Osteocyte (in vitro differentiated cells): ENCODE measurements at regions not wholly inside any gene's neighbourhood (a gene's known extent, or its start where the extent isn't known, plus 50 kb on each side); places are given as distances from the start of the nearest gene placed in this dataset.

Source experiments
- DNase-seq: peaks from one replicate; pipeline ENCODE4 v3.0.0; 2021; ENCODE audit warnings: mixed read lengths; ENCODE audit not compliant: unreplicated experiment; ENCODE audit errors: extremely low spot score
- H3K27ac Mint-ChIP-seq: one replicate; pipeline ENCODE4 v1.8.0; 2021; ENCODE audit warnings: mild to moderate bottlenecking, mixed read lengths; ENCODE audit not compliant: unreplicated experiment
- H3K27me3 Mint-ChIP-seq: one replicate; pipeline ENCODE4 v1.8.0; 2021; ENCODE audit warnings: mixed read lengths; ENCODE audit not compliant: unreplicated experiment
- H3K36me3 Mint-ChIP-seq: one replicate; pipeline ENCODE4 v1.8.0; 2021; ENCODE audit warnings: mixed read lengths; ENCODE audit not compliant: unreplicated experiment
- H3K4me1 Mint-ChIP-seq: one replicate; pipeline ENCODE4 v1.8.0; 2021; ENCODE audit warnings: mixed read lengths; ENCODE audit not compliant: unreplicated experiment
- H3K4me3 Mint-ChIP-seq: one replicate; pipeline ENCODE4 v1.8.0; 2021; ENCODE audit warnings: mild to moderate bottlenecking, moderate library complexity, mixed read lengths; ENCODE audit not compliant: unreplicated experiment
- H3K9me3 Mint-ChIP-seq: one replicate; pipeline ENCODE4 v1.8.0; 2021; ENCODE audit warnings: mixed read lengths; ENCODE audit not compliant: unreplicated experiment
- TF ChIP-seq, protein P1 (sequence below): fragments of 200-600 bp; sonication (generic); IDR thresholded peaks from 2 replicates; pipeline ENCODE4 v1.5.0; 2021; ENCODE audit warnings: antibody characterized with exemption, mild to moderate bottlenecking, moderate library complexity

DNA sequence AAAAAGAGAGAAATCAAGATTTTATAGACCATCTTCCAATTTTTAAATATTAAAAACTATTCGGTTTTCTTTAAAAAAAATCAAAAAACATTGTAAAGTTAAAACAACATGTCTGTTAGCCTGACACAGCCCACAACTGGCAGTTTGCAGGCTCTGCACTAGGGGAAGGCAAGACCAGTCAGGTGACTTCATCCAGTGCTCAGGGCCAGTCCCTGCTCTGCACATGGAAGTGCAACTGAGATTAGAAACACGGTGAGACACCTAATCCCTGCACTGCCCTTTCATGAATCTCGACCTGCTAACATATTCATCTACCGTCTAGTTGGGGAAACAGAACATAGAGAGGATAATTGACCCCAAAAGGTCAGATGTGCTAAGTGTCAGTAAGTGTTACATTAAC, 135.2 kb downstream of the BARD1 start:
- TF ChIP-seq, protein P1, sequence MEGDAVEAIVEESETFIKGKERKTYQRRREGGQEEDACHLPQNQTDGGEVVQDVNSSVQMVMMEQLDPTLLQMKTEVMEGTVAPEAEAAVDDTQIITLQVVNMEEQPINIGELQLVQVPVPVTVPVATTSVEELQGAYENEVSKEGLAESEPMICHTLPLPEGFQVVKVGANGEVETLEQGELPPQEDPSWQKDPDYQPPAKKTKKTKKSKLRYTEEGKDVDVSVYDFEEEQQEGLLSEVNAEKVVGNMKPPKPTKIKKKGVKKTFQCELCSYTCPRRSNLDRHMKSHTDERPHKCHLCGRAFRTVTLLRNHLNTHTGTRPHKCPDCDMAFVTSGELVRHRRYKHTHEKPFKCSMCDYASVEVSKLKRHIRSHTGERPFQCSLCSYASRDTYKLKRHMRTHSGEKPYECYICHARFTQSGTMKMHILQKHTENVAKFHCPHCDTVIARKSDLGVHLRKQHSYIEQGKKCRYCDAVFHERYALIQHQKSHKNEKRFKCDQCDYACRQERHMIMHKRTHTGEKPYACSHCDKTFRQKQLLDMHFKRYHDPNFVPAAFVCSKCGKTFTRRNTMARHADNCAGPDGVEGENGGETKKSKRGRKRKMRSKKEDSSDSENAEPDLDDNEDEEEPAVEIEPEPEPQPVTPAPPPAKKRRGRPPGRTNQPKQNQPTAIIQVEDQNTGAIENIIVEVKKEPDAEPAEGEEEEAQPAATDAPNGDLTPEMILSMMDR = no peak
- no peaks in the 10 kb centered on the region for H3K27me3 Mint-ChIP-seq
- H3K9me3 Mint-ChIP-seq = no peaks in the 10 kb centered on the region
- H3K27ac Mint-ChIP-seq = no peak overlapping the region
- H3K4me3 Mint-ChIP-seq = no peak overlapping the region
- H3K4me1 Mint-ChIP-seq = peaks cover 26% of the 10 kb centered on the region
- no peak for DNase-seq
- no peaks in the 10 kb centered on the region for H3K36me3 Mint-ChIP-seq

DNA sequence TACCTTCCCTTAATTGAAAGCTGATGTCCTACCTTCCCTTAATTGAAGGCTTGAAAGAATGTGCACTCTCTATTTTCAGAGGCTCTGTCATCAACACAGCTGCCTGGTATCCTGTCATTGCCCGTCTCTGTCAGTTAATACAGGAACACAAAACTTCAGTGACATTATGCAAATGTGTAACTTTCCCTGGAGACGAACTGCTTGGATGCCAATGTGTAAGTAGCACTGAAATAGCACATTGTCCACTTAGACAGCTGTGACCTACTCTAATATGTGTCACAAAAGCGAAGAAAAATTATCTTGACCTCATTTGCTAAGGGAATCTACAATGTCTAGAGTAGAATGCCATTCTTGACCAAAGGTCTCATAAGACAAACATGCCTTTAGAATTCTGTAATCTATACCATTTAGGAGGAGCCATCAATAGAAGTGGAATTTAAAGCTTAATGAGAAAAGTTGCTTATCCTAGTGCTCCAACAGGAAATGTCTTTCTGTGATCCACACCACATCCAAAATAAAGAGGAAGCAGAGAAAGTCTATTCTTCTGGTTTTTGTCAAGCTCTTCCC, 138.1 kb downstream of the BARD1 start:
- TF ChIP-seq, protein P1 = no peak
- Mint-ChIP-seq H3K4me1 (peaks cover 17% of the 10 kb centered on the region), H3K4me3 (no peak overlapping the region), H3K36me3 (peaks cover 2% of the 10 kb centered on the region), H3K27me3 (no peaks in the 10 kb centered on the region), H3K27ac (no peak overlapping the region), H3K9me3 (peaks cover 13% of the 10 kb centered on the region)
- DNase-seq = no peak

DNA sequence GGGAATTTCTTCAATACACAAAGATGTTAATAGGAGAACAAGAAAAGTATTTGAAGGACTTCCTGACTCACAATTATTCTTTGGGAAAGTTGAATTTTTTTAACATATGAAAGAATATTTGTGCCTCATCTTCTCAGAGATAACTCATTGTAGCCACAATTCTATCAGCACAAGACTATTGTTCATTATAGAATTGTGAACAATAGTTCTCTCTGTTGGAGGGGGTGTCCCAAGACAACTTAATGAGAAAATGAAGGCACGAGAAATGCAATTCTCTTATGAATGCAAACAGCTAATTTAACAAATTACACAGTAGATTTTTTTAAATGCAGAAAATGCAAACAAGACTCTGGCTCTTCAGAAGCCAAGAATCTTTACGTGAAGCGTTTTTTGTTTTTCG, 157.0 kb downstream of the BARD1 start:
- Mint-ChIP-seq H3K27ac (peak overlapping the region; percentile 40), H3K36me3 (peaks cover 8% of the 10 kb centered on the region), H3K9me3 (peaks cover 11% of the 10 kb centered on the region), H3K27me3 (no peaks in the 10 kb centered on the region), H3K4me1 (peaks cover 45% of the 10 kb centered on the region), H3K4me3 (no peak overlapping the region)
- TF ChIP-seq, protein P1 = no peak
- DNase-seq = no peak

DNA sequence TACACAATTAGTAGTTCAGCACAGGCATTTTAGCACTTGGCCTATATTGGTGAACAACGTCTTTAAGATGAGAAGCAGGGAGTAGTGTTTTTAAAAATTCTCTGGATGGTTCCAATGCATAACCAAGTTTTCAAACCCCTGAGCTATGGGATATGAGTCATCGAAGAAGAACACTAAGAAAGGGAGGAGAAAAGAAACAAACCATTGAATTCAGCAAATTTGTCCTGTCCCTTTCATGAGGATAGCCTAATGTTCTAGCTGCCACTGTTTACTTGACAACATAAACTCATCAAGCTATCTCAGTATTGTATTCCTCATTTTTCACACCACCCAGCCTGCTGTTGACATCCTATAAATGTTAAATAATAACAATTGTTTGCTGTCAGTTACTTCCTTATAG, 158.0 kb downstream of the BARD1 start:
- DNase-seq = no peak
- Mint-ChIP-seq H3K4me3 (no peak overlapping the region), H3K9me3 (peaks cover 6% of the 10 kb centered on the region), H3K27me3 (no peaks in the 10 kb centered on the region), H3K36me3 (peaks cover 2% of the 10 kb centered on the region), H3K27ac (peak overlapping the region; percentile 40), H3K4me1 (peaks cover 45% of the 10 kb centered on the region)
- TF ChIP-seq, protein P1 = no peak

DNA sequence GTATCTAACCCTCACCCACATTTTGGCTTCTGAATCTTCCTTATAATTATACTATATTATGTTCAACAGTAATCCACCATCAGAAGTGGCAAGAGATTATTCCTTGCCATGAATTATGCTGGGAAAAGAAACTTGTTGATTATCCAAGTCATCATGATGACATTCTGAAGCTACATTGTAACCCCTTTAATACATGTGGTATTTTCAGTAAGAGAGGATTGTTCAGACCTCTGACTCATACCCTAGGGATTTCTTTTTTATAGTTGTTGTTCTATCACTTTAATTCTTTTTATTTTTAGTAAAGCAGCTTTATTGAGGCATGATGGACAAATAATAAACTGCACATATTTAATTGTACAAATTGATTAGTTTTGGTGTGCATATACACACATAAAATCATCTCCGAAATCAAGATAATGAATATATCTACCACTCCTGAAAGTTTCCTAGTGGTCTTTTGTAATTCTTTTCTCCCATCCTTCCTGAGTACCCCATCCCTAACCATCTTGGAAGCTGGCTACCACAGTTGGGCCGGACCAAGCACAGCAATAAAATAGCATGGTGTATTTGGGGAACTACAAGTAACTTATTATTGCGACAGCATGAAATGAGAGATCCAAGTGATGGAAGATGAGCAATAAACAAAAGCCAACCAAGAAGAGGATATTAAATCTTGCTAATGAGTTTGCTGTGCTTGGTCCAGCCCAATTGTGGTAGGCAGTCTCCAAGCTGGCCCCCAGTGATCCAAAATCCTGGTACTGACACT, 159.9 kb downstream of the BARD1 start:
- peak overlapping the region; percentile 82 for H3K27ac Mint-ChIP-seq

More for the DNA sequence above, 159.9 kb downstream of the BARD1 start:
- Mint-ChIP-seq H3K9me3 (no peaks in the 10 kb centered on the region), H3K4me1 (peaks cover 45% of the 10 kb centered on the region), H3K4me3 (no peak overlapping the region), H3K27me3 (no peaks in the 10 kb centered on the region), H3K36me3 (no peaks in the 10 kb centered on the region)
- no peak for DNase-seq
- TF ChIP-seq, protein P1 = no peak
